ENCODE measurements at regions not wholly inside any gene's neighbourhood (a gene's known extent, or its start where the extent isn't known, plus 50 kb on each side); places are given as distances from the start of the nearest gene placed in this dataset.

DNA sequence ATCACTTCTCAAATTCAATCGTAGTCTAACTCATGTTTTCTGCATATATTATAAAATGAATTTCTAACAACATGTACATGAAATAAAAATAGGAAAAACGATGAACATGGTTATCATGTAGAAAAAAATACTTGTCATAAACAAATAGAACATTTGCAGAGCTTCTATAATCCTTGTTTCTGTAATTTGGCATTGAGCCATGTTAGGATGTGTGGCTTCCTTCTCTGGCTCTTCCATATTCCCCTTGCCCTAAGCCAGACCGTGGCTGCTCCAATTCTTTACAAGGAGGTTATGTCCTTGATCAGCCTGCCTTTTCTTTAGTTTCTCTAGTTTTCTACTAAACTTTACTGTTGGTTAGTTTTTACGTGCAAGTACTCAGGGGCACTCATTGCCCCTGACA lies 155.3 kb downstream of the COL6A3 start:
- TF ChIP-seq, protein P1, sequence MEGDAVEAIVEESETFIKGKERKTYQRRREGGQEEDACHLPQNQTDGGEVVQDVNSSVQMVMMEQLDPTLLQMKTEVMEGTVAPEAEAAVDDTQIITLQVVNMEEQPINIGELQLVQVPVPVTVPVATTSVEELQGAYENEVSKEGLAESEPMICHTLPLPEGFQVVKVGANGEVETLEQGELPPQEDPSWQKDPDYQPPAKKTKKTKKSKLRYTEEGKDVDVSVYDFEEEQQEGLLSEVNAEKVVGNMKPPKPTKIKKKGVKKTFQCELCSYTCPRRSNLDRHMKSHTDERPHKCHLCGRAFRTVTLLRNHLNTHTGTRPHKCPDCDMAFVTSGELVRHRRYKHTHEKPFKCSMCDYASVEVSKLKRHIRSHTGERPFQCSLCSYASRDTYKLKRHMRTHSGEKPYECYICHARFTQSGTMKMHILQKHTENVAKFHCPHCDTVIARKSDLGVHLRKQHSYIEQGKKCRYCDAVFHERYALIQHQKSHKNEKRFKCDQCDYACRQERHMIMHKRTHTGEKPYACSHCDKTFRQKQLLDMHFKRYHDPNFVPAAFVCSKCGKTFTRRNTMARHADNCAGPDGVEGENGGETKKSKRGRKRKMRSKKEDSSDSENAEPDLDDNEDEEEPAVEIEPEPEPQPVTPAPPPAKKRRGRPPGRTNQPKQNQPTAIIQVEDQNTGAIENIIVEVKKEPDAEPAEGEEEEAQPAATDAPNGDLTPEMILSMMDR (IDR thresholded peaks at IDR 0.05): no peak
- TF ChIP-seq POLR2A (IDR thresholded peaks at IDR 0.05): no peak

Measured in esophagus squamous epithelium (tissue), 4 donors.